ENCODE measurements at regions not wholly inside any gene's neighbourhood (a gene's known extent, or its start where the extent isn't known, plus 50 kb on each side); places are given as distances from the start of the nearest gene placed in this dataset.
"Not testable (repeated sequence)": the region's sequence is repeated elsewhere in the genome, so short reads cannot be mapped to it uniquely, and the experiment has no call there.

DNA sequence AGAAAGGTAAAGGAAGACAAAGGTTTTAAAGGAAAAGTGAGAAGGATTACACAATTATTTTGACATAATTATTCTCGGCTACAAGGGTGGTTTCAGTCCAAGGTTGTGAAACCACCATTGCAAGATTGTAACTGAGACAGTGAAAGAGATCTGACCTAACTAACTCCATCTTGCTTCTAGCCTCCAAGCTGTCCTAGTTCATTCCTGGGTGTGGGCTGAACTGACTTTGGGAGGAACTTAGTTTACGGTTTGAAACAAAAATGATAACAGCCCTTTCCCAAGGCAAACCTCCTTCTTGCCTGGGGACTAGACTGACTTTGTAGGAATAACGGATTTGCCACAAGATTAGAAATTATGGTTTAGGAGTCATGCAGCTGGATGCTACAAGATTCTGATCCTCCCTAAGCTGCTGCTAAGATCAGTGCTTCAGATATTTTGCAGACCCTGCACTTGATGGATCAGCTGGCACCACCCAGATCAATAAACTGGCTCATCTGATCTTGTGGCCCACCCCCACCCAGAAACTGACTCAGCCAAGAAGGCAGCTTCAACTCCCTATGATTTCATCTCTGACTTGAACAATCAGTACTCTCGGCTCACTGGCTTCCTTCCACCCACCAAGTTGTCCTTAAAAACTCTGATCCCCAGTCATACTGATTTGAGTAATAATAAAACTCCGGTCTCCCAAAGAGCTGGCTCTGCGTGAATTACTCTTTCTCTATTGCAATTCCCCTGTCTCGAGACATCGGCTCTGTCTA, 57.7 kb upstream of the AADACL2 start:
- in situ Hi-C loops (cut with MboI; ENCODE audit: low sequenced_read_pairs, unreplicated experiment): no loop called here
- no peak for TF ChIP-seq CTCF (IDR thresholded peaks at IDR 0.05; ENCODE audit: borderline replicate concordance, control extremely low read depth, extremely low read depth, insufficient read depth, missing control alignments)
- DNase-seq (ENCODE audit: low spot score): no peak

GRCh38 chr3:151673974-151674373, 59.8 kb upstream of the AADACL2 start:
- DNase-seq (ENCODE audit: low spot score): no peak
- no peak for TF ChIP-seq CTCF (IDR thresholded peaks at IDR 0.05; ENCODE audit: borderline replicate concordance, control extremely low read depth, extremely low read depth, insufficient read depth, missing control alignments)
- in situ Hi-C loops (cut with MboI; ENCODE audit: low sequenced_read_pairs, unreplicated experiment): no loop called here

DNA sequence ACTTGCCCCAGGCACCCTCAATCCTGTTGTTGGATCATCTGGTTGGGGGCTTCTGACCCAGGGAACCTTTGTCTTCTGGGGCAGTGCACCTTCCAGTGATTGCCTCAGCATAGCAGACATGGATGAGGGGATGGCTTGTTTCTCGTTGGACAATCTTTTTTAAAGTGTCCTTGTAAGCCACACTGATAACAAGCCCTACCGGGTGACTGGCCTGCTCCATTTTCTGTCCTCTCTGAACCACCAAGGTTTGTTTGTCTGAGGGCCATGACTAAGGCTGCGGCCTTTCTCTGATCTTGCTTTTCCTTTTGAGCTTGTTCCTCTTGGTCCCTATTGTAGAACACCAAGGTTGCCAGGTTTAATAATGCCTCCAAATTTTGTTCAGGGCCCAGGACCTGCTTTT, 66.0 kb upstream of the AADACL2 start:
- in situ Hi-C loops (cut with MboI; ENCODE audit: low sequenced_read_pairs, unreplicated experiment); DNase-seq (ENCODE audit: low spot score): not testable (repeated sequence)

DNA sequence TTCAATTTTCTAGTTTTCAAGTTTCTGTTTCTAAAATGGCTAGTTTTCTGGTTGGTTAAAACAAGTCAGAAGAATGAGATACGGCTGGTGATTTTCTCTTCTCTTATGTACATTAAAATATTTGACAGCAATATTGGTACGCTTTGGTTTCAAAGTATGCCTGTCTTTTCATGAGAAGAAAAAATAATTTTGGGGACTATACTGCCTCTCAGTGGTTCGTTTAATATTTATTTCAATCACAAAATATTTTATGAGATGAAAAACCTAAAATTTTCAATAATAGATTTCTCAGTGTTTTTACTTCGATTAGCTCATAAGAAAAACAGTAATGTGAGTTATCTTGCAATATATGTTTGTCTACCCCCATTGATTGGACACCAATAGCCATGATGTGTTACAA, 72.8 kb upstream of the AADACL2 start:
- in situ Hi-C loops (cut with MboI; ENCODE audit: low sequenced_read_pairs, unreplicated experiment): no loop called here
- DNase-seq (ENCODE audit: low spot score): no peak
- TF ChIP-seq CTCF (IDR thresholded peaks at IDR 0.05; ENCODE audit: borderline replicate concordance, control extremely low read depth, extremely low read depth, insufficient read depth, missing control alignments): no peak

DNA sequence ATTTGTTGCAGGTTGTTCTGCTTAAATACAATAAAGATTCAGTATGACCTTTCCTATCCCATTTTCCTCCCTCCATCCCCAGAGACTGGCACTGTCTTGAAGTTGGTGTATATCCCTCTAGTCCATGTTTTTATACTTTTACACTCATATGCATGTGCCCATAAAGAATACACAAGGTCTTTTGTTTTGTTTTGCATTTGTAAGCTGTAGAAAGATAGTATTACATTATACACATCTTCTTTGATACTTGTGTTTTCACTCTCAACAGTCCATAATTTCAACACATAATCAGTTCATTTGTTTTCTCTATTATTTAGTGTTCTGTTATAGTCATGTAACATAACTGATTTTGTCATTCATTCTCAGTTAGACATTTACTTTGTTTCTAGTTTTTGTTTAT, 88.7 kb upstream of the AADACL2 start:
- no peak for DNase-seq (ENCODE audit: low spot score)
- TF ChIP-seq CTCF (IDR thresholded peaks at IDR 0.05; ENCODE audit: borderline replicate concordance, control extremely low read depth, extremely low read depth, insufficient read depth, missing control alignments): no peak
- in situ Hi-C loops (cut with MboI; ENCODE audit: low sequenced_read_pairs, unreplicated experiment): no loop called here

DNA sequence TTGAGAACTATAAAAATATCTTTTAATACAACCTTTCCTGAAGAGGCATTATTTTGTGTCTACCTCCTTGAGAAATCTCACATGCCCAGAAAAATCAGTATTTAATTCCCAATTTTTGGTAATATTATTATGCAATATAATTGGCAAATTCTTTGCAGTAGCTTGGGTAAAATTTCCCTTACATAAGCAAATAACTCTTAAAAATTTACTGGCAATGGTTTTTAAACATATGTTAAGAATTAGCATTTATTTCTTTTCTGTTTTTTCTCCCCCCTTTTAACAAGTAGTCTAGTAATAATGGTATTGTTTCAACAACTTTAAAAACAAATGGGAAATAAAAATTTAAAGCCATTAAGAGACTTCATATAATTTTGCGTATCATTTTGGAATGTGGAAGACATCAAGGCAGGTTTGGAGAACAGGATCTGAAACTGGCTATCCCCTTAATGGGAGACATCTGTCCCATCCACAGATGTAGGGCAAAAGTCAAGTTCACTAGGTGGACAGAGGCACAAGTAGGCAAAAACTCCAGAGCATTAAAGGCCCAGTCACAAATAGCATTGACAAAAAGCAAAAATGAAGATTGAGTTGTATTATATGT, 89.6 kb upstream of the AADACL2 start:
- TF ChIP-seq CTCF (IDR thresholded peaks at IDR 0.05; ENCODE audit: borderline replicate concordance, control extremely low read depth, extremely low read depth, insufficient read depth, missing control alignments): no peak
- DNase-seq (ENCODE audit: low spot score): no peak
- in situ Hi-C loops (cut with MboI; ENCODE audit: low sequenced_read_pairs, unreplicated experiment): no loop called here

DNA sequence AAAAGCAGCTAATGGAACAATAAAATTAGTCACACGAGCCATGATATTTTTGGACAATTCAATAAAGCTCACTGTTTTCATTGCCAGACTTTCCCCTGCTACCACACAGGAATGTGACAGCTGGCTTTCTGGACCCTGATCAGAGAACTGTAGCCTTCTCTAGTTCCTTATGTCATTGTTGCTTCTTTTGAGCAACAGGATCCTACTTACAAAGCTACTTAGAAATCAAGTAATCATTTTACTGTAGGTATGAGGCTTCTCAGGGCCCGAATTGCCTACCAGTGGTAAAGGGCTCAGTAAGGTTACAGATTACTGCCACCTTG, 94.3 kb upstream of the AADACL2 start:
- no peak for DNase-seq (ENCODE audit: low spot score)
- TF ChIP-seq CTCF (IDR thresholded peaks at IDR 0.05; ENCODE audit: borderline replicate concordance, control extremely low read depth, extremely low read depth, insufficient read depth, missing control alignments): no peak
- in situ Hi-C loops (cut with MboI; ENCODE audit: low sequenced_read_pairs, unreplicated experiment): no loop called here
